AG20443 (cell line): ENCODE measurements at regions not wholly inside any gene's neighbourhood (a gene's known extent, or its start where the extent isn't known, plus 50 kb on each side); places are given as distances from the start of the nearest gene placed in this dataset.
"Not testable (repeated sequence)": the region's sequence is repeated elsewhere in the genome, so short reads cannot be mapped to it uniquely, and the experiment has no call there.

Experiments used
- DNase-seq: peaks from one replicate; pipeline ENCODE4 v3.0.0; 2012; ENCODE audit warnings: low spot score, mixed read lengths

DNA sequence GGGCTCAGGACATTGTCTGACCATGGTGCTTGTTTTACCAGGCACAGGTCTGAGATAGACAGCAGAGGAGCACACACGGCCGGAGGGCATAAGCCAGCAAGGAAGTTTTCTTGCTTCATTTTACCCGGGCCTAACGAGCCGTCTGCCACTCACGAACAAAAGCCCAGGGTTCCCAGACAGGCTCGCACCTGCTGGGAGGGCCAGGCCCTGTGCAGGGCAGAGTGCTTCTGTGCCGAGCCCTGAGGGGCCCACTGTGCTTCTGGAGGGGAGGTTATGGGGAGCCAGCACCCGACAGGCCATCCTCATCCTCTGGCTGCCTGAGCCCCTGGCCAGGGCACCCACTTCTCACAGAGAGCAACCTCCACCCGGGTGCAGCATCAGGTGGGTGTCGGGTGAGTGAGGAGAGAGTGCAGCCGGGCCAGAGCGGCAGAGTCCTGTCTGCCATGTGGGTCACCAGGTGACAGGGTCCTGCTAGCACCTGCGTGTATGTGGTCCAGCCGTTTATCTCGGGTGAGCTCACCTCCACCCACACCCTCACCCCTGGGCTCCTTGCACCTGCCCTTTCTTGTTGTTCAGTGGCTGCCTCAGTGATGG, 297.9 kb downstream of the NDUFA10 start:
- DNase-seq = no peak

DNA sequence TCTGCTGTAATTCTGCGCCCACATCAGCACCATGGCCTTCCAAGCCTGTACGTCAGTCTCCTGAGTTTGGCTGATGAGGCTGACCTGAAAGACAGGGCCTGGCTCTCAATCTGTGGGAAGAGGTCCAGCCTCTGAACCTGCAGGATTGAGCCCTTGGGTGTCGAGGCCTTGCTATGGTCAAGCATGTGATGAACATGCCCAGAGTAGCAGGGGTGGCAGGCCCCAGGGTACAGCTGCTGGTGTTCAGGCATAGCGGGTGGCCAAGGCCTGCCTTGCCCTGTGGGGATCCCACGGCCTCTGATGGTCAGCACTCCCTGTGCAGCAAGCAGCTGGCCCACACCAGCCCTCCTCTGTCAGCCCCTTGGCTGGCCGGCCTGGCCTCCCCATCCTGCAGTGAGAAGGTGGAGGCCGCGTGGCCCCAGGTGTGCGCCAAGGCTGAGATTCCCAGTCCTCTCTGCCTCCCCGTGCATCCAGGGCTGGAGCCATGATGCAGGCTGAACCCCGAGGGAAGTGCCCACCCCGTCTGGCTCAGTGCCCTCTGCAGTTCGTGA, 298.4 kb downstream of the NDUFA10 start:
- no peak for DNase-seq

DNA sequence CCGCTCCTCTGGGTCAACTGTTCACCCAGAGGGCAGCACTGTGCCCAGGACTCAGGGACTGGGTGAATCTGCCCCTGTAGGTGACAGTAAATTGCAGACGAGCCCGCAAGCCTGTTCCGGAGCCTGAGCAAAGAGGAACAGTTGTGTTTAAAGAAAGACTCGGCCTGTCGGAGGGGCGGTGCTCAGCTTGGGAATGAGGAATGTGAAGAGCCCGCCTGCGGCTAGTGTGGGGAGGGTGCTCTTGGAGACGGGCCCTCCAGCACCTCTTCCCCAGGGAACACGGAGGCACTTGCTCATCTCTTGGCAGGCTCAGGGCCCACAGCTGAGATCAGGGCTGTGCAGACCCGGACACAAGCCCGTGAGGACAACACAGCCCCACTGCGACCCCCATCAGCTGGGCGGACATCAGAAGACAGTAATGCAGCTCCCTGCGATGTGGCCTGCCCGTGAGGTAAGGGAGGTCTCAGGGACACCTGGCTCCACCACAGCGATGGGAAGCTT, 299.0 kb downstream of the NDUFA10 start:
- no peak for DNase-seq

DNA sequence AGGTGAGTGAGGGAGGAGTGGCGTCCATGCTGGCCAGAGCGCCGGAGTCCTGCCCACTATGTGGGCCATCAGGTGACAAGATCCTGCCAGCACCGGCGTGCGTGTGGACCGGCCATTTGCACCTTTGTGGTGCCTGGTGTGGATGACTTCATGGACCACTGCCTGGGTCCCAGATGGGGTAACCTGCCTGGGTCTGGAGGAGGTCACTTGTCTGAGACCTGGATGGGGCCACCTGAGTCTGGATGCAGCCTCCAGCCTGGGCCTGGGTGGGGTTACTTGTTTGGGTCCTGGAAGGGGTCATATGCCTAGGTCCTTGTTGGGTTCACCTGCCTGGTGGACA, 299.6 kb downstream of the NDUFA10 start:
- no peak for DNase-seq

DNA sequence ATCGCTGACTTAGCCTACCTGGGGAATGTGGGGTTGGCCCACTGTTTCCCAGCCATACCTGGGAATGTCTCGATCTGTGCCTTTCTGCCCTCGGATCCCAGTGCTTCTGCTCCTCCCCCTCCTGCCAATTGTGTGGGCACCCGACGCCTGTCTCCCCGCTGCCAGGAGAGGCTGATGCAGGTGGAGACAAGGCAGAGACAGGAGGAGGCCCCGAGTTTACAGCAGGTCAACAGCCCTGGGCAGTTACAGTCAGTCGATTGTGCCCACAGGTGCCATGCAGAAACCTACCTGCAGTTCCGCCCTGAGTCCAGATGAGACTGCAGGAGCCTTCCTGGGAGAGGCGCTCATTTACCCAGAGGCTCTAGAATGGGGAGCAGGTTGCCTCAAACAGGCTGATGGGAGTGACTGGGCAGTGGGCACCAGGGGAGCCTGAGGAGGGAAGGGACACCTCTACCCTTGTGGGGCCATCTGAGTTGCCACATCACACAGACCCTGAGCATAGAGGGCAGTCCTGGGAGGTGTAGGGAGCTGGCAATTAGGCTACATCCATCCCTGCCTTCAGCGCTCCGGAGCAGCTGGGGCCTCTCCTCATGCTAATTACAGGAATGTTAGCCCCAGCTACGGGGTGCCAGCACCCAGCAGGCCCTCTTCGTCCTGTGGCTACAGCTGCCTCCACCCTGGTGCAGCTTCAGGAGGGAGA, 300.1 kb downstream of the NDUFA10 start:
- DNase-seq = no peak

DNA sequence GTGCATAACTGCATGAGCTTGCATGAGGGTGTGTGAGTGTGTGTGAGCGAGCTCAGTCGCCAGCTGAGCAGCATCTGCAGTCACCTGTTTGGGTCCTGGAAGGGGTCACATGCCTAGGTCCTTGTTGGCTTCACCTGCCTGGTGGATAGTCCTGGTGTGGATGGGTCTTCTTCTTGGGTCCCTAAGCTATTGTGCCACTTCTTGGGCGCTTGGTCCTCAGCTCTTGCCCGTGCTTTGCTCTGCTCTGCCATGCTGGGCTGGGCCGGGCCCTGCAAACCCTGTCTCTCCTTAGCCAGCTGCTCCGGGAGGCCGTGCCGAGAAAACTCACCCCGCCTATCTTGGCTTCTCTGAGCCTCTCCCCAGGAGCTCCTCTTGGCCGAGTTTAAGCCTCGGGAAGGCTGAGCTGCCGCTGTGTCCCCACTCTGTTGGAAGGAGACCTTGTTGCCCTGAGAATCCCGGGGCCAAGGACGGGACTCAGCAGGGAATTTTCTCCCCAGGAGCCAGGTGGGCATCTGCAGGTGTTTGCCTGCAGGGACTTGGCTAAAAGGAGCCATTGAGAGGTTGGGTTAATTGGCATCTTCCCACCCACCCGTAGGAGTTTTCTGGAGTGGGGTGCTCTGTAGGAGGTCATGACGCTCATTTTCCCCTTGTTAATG, 300.8 kb downstream of the NDUFA10 start:
- DNase-seq = no peak

DNA sequence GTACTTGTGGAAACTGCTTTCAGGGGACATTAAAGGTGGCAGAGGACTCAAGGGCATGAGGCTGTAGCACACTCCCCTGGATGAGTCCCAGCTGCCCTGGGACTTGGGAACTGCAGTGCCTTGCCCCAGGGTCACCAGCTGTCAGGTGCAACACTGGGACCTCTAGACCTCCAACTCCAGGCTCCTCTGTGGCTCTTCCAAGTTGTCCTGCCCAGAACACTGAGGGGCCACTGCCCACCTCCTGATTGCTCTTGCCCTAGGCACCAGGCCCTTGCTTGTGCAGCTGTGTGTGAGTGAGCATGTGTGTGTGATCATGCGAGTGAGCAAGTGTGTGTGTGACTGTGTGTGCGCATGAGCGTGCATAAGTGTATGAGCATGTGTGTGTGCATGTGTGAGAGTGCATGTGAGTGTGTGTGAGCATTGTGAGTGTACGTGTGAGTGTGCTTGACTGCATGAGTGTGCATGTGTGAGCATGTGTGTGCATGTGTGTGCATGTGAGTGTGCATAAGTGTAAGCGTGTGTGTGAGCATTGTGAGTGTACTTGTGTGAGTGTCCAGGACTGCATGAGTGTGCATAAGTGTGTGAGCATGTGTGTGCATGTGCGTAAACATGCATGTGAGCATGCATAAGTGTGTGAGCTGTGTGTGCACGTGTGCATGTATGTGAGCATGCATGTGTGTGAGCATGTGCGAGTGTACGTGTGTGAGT, 301.5 kb downstream of the NDUFA10 start:
- DNase-seq = no peak

DNA sequence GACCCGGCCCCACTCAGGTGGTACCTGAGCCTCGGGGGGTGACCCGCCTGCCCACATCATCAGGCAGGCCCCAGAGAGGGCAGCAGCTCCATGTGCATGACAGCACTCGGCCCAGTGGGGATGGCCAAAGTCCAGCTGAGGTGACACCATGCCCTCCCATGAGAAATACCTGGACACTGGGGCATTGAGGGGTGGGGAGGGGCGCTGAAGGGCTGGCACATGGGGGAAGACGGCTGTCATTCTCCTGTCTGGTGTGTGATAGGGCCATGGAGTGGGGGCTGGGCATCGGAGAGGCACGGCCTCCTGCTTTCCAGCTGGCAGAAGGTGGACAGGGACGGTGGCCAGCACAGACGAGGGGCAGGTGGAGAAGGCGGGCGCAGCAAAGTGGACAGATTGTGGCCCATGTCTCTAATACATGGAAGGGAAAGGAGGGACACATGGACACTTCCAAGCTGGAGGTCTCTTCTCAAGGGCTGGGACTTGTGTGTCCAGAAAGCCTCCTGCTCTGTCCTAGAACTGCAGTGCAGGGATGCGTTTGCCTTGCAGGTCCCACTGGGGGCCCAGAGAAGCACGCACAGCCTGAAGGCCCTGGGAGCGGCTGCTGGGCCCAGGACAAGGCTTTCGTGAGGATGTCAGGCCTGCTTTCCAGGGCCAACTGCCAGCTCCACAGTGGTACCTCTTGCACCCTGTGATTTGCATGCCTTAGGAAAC, 302.2 kb downstream of the NDUFA10 start:
- no peak for DNase-seq

DNA sequence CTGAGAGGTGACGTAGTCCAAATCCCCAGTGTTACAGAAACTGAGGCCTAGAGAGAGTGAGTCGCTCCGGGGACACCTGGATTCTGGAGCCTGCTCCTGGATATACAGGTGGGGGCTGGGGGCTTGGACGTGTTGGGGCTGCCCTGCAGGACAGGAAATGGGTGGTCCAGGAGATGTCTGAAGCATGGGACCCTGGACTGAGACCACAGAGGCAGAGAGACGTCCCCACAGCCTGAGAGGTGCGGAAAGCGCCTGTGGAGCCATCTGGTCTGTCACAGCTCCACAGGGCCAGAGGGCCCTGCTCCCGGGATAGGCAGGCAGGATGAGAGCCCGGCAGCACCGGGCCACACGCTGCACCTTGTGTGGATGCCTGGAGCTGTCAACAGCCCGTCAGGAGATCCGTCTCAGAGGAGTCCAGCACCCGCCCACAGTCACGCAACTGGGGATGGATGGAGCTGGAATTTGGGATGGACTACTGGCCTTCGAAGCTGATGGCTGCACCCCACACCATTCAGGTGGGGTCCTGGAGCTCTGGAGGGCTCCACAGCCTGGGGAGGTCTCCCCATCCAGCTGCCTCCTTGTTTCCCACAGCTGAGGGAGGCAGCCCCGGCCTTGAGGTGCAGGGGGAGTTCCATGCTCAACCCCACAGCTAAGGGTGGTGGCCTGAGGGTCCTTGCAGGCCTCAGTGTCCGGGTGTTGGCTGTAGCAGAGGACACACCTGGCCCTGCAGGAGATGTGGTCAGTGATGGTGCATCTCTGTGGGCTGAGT, 303.0 kb downstream of the NDUFA10 start:
- no peak for DNase-seq

DNA sequence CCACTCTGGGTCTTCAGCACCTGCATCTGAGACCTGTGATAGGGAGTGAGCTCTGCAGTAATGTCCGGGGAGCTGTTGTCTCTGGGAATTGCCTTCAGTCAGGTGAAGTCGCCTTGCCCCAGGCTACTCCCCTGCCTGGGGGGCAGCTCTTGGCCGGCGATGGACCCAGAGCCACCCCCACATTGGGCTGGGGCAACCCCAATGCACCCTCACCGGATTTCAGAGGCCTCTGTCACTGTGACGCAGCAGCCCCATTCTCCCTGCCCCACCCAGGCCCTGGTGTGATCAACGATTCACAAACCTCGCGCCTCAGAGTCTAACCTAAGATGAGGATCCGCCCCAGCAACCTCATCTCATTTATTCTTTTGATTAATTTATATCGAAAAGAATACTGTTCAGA, 303.6 kb downstream of the NDUFA10 start:
- DNase-seq = no peak

DNA sequence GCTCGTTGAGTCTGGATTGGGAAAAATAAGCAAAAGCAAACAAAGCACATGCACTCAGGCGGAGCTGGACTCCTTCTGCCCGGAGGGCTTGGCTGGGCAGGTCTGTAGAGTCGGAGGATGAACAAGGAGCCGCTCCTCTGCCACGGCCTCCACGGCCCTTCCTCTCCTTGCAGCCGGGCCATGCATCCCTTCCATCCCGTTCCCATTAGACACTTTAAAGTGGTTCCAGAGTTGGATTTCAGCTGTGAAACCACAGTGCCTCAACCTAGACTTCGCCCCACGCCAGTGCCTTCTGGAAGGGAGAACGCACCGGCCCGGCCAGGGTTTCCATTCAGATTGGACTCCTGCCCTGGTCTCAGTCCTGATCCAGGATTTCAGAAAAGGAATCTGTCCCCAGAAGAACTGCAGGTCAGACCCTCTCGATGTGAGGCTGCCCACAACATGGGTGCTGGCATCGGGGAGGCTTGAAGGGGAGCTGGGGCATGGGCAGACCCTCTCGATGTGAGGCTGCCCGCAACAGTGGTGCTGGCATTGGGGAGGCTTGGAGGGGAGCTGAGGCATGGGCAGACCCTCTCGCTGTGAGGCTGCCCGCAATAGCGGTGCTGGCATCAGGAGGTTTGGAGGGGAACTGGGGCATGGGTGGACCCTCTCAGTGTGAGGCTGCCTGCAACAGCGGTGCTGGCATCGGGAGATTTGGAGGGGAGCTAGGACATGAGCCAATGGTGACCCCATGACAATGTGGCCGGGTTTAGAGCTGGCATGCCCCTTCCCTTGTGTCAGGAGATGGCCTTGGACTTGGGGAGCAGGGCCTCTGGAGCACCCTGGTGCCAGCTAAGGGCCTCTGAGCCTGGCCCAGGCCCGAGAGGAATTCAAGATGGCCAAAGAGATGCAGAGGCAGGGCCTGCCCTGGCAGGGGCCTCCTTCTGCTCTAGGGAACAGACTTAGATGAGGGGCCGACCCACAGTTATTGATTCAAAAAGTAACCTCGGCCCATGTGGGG, 304.5 kb downstream of the NDUFA10 start:
- no peak for DNase-seq

DNA sequence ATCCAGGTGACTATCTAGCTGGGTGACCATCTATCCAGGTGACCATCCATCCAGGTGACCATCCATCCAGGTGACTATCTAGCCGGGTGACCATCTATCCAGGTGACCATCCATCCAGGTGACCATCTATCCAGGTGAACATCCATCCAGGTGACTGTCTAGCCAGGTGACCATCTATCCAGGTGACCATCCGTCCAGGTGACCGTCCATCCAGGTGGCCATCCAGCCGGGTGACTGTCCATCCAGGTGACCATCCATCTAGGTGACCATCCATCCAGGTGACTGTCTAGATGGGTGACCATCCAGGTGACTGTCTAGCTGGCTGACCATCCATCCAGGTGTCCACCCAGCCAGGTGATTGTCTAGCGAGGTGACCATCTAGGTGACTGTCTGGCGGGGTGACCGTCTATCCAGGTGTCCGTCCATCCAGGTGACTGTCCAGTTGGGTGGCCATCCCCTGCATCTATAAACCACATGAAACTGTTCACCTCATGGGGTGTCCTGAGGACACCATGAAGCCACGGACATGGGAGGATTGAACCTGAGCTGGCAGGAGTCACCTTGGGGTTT, 305.3 kb downstream of the NDUFA10 start:
- DNase-seq = no peak

DNA sequence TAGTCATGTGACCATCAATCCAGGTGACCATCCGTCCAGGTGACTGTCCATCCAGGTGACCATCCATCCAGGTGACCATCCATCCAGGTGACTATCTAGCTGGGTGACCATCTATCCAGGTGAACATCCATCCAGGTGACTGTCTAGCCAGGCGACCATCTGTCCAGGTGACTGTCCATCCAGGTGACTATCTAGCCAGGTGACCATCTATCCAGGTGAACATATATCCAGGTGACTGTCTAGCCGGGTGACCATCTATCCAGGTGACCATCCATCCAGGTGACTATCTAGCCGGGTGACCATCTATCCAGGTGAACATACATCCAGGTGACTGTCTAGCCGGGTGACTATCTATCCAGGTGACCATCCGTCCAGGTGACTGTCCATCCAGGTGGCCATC, 306.2 kb downstream of the NDUFA10 start:
- not testable (repeated sequence) for DNase-seq

DNA sequence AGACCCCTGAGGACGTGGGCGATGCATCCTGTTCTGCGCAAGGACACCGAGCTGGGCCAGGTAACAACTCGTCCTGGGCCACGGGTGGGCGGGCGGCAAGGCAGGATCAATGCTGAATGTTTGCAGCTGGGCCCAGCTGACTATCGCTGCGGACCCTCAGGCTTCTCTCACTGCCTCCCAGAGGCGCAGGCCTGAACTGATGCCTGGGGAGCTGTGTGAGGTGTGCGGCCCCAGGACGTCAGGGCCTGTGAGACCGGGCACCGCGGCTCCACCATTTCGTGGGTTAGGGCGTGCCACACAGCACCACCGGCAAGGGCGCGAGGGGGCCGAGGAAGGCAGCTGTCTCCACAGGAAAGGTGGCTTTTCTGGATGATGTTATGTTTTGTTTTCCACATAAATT, 307.4 kb downstream of the NDUFA10 start:
- no peak for DNase-seq

DNA sequence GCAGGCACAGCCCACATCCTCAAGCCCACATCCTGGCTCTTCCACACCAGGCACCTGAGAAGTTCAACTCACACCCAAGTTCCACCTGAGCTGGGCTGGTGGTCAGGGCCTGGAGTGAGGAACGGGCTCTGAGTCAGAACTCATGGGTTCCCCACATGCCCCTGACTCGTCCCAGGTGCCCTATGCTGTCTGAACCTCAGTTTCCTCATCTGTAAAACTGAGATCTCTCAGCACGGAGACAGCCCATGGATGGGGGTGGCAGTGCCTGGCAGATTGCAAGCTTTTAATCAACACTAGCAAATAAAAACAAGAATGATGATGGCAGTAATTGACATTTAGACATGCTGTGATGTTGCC, 307.8 kb downstream of the NDUFA10 start:
- DNase-seq = no peak

DNA sequence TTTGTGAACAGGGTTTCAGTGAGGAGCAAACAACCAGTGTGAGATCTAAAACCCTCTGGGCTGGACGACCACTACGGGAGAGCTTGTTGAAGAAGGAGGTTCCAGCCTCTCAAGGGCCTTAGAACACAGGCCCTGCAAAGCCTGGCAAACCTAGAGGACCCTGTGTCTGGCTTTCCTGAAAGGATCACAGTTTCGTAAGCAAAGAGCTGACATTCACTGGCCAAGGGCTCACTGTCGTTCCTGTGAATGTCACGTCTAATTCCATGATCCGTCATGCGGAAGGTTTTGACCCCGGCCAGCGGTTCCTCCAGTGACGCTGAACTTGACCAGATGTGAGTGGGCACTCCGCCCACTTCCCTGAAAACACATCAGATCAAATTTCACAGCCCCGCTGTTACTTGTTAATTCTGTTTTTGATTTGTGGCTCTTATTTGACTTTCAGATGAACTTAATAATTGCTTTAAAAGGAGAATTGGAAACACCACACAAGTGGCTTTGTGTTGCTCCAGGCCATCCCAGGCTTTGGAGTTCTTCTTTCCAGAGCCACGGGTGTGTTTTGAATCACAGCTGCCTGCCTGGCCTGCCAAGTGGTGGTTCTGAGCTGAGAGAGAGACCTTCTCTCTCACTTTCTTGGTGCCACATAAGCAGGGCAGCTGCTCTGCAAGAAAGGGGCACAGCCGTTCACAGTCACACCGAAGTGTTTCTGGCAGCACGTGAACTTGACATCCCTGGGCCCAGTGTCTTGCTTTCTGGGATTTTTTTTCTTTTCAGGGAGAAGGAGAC, 308.4 kb downstream of the NDUFA10 start:
- no peak for DNase-seq

DNA sequence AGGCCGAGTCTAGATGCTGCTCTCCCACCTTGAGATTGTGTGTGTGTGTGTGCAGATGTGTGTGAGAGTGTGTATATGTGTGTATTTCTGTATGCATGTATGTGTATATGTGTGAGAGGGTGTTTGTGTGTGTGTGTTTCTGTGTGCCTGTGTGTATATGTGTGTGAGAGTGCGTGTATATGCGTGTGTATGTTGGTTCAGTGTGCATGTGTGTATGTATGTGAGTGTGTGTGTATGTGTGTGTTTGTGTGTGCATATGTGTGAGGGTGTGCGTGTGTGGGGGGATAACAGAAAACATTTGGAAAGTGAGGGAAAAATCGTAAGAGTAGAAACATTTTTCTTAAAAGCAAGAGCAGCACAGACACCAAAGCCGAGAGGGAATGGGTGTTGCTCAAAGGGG, 309.1 kb downstream of the NDUFA10 start:
- DNase-seq = no peak

DNA sequence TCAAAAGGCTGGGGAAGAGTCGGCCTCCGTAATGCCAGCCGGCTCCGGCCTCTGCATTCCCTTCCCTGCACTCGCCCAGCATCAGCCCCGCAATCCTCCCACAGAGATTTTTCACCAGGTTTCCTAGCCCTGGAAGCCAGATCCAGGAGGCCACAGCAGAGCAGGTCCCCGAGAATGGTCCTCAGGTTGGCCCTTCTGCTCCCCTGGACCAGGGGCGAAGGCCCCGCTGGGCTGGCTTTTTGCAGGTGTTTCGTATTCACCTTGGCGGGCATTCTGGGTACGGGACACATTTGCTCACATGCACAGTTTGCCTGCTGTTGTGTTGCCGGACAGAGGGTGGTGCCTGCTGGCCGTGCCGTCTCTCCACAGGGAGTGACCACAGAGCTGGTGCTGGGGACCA, 309.5 kb downstream of the NDUFA10 start:
- DNase-seq = no peak

DNA sequence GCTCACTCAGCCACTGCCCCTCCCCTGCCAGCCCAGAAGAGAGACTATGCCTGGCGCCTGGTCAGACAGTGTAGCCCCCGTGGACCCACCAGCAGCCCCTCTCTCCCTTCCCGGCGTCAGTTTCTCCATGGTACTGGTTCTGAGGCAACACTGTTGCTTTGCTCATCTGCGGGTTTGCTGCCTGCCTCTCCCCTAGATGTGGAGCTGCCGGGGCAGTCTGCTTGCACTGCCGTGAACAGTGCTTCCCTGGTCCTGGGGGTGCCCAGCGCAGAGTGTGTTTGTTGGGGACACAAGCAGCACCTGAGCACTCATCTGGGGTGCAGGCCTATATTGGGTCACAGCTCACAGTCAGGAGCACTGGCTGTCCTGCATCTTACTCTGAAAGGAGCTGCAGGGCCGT, 309.9 kb downstream of the NDUFA10 start:
- DNase-seq = no peak
